NCI-H2171 (cell line): ENCODE measurements at regions not wholly inside any gene's neighbourhood (a gene's known extent, or its start where the extent isn't known, plus 50 kb on each side); places are given as distances from the start of the nearest gene placed in this dataset.

Source experiments
- DNase-seq: peaks from one replicate; lab custom pipeline; 2025; lab: John Stamatoyannopoulos, UW

GRCh38 chr6:122122202-122122601 lies 277.2 kb upstream of the HSF2 start:
- no peak for DNase-seq

- no peak for DNase-seq
Observed at GRCh38 chr6:122122686-122123085, 276.8 kb upstream of the HSF2 start.

- DNase-seq = no peak
Observed at GRCh38 chr6:122124908-122125307, 274.5 kb upstream of the HSF2 start.

- no peak for DNase-seq
Observed at GRCh38 chr6:122126894-122127293, 272.6 kb upstream of the HSF2 start.

GRCh38 chr6:122128445-122128844 lies 271.0 kb upstream of the HSF2 start:
- no peak for DNase-seq

GRCh38 chr6:122129313-122130025 lies 270.0 kb upstream of the HSF2 start:
- DNase-seq = no peak

- DNase-seq = no peak
Observed at GRCh38 chr6:122130026-122130348, 269.5 kb upstream of the HSF2 start.

GRCh38 chr6:122130518-122130917 lies 268.9 kb upstream of the HSF2 start:
- no peak for DNase-seq

- DNase-seq = no peak
Observed at GRCh38 chr6:122136386-122136785, 263.1 kb upstream of the HSF2 start.

- DNase-seq = no peak
Observed at GRCh38 chr6:122140031-122140430, 259.4 kb upstream of the HSF2 start.

- DNase-seq = no peak
Observed at GRCh38 chr6:122141246-122141645, 258.2 kb upstream of the HSF2 start.

- DNase-seq = no peak
Observed at GRCh38 chr6:122143813-122144601, 255.4 kb upstream of the HSF2 start.

- DNase-seq = no peak
Observed at GRCh38 chr6:122145246-122145645, 254.2 kb upstream of the HSF2 start.

- no peak for DNase-seq
Observed at GRCh38 chr6:122145741-122146240, 253.7 kb upstream of the HSF2 start.

GRCh38 chr6:122147291-122147690 lies 252.2 kb upstream of the HSF2 start:
- DNase-seq = no peak

GRCh38 chr6:122151066-122151465 lies 248.4 kb upstream of the HSF2 start:
- no peak for DNase-seq

- DNase-seq = no peak
Observed at GRCh38 chr6:122151763-122152162, 247.7 kb upstream of the HSF2 start.

- DNase-seq = no peak
Observed at GRCh38 chr6:122153557-122153956, 245.9 kb upstream of the HSF2 start.

GRCh38 chr6:122154155-122154554 lies 245.3 kb upstream of the HSF2 start:
- DNase-seq = no peak

- DNase-seq = no peak
Observed at GRCh38 chr6:122154912-122155575, 244.4 kb upstream of the HSF2 start.

GRCh38 chr6:122161136-122161535 lies 238.3 kb upstream of the HSF2 start:
- DNase-seq = no peak

GRCh38 chr6:122165014-122165413 lies 234.4 kb upstream of the HSF2 start:
- no peak for DNase-seq

GRCh38 chr6:122170274-122170673 lies 229.2 kb upstream of the HSF2 start:
- no peak for DNase-seq
